ENCODE measurements at regions not wholly inside any gene's neighbourhood (a gene's known extent, or its start where the extent isn't known, plus 50 kb on each side); places are given as distances from the start of the nearest gene placed in this dataset.
"Not testable (repeated sequence)": the region's sequence is repeated elsewhere in the genome, so short reads cannot be mapped to it uniquely, and the experiment has no call there.

GRCh38 chr1:5678759-5679158 lies 313.5 kb downstream of the NPHP4 start:
- no peaks in the 10 kb centered on the region for H3K4me1 Mint-ChIP-seq (ENCODE audit: low read depth)
- H3K36me3 Mint-ChIP-seq (ENCODE audit: low read depth) = no peaks in the 10 kb centered on the region
- no peak for DNase-seq (ENCODE audit: low spot score)
- H3K27ac Mint-ChIP-seq = no peak overlapping the region
- H3K4me3 Mint-ChIP-seq = no peak overlapping the region
- H3K27me3 Mint-ChIP-seq (ENCODE audit: low read depth) = peaks cover 2% of the 10 kb centered on the region
- H3K9me3 Mint-ChIP-seq = peaks cover 12% of the 10 kb centered on the region

DNA sequence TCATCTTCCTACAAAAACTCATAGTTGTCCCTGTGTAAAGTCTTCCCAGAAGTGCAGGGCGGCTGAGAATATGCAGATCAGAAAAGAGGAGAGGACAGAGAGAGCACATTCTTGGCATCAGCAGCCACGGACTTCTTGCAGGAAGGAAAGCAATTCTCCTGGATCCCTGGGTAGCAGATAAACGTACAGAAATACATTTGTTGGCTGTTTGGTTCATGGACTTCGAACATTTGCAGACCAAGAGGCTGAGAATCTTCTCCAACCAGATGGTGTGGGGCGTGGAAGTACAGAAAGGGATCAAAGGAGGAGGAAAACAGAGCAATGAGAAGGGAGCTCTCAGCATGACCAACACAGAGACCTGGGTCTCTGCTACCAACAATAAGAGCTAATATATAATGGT lies 319.9 kb downstream of the NPHP4 start:
- H3K36me3 Mint-ChIP-seq (ENCODE audit: low read depth); H3K4me3 Mint-ChIP-seq; H3K27ac Mint-ChIP-seq; H3K4me1 Mint-ChIP-seq (ENCODE audit: low read depth); H3K27me3 Mint-ChIP-seq (ENCODE audit: low read depth); DNase-seq (ENCODE audit: low spot score): not testable (repeated sequence)
- peaks cover 16% of the 10 kb centered on the region for H3K9me3 Mint-ChIP-seq

GRCh38 chr1:5670590-5671350 lies 321.5 kb downstream of the NPHP4 start:
- H3K4me1 Mint-ChIP-seq (ENCODE audit: low read depth) = no peaks in the 10 kb centered on the region
- DNase-seq (ENCODE audit: low spot score) = no peak
- H3K27ac Mint-ChIP-seq = no peak overlapping the region
- H3K27me3 Mint-ChIP-seq (ENCODE audit: low read depth) = peaks cover 2% of the 10 kb centered on the region
- no peaks in the 10 kb centered on the region for H3K36me3 Mint-ChIP-seq (ENCODE audit: low read depth)
- H3K4me3 Mint-ChIP-seq = no peak overlapping the region
- H3K9me3 Mint-ChIP-seq = peaks cover 14% of the 10 kb centered on the region

DNA sequence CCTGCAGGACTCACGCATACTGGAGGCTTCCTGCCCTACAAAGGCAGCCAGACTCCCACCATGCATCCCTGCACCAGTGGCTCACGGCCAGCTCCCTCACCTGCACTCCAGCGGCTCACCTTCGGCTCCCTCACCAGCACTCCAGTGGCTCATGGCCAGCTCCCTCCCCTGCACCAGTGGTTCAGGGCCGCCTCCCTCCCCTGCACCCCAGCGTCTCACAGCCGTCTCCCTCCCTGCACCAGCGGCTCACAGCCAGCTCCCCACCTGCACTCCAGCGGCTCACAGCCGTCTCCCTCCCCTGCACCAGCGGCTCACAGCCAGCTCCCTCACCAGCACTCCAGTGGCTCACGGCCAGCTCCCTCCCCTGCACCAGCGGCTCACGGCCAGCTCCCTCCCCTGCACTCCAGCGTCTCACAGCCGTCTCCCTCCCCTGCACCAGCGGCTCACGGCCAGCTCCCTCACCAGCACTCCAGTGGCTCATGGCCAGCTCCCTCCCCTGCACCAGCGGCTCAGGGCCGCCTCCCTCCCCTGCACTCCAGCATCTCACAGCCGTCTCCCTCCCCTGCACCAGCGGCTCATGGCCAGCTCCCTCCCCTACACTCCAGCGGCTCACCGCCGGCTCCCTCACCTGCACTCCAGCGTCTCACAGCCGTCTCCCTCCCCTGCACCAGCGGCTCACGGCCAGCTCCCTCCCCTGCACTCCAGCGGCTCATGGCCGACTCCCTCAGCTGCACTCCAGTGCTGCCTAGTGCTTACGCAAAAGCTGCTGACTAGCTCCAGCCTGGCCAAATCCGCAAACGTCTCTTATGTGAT lies 324.5 kb downstream of the NPHP4 start:
- Mint-ChIP-seq H3K27ac (peak overlapping the region; percentile 72), H3K36me3 (ENCODE audit: low read depth) (no peaks in the 10 kb centered on the region), H3K4me1 (ENCODE audit: low read depth) (no peaks in the 10 kb centered on the region), H3K4me3 (peak overlapping the region; percentile 70), H3K9me3 (peaks cover 4% of the 10 kb centered on the region), H3K27me3 (ENCODE audit: low read depth) (peaks cover 2% of the 10 kb centered on the region)
- DNase-seq (ENCODE audit: low spot score) = no peak

- no peak overlapping the region for H3K27ac Mint-ChIP-seq
- no peaks in the 10 kb centered on the region for H3K27me3 Mint-ChIP-seq (ENCODE audit: low read depth)
- no peaks in the 10 kb centered on the region for H3K36me3 Mint-ChIP-seq (ENCODE audit: low read depth)
- H3K4me1 Mint-ChIP-seq (ENCODE audit: low read depth) = no peaks in the 10 kb centered on the region
- H3K4me3 Mint-ChIP-seq = no peak overlapping the region
- H3K9me3 Mint-ChIP-seq = no peaks in the 10 kb centered on the region
- DNase-seq (ENCODE audit: low spot score) = no peak
These were observed 327.0 kb downstream of the NPHP4 start for GRCh38 chr1:5664906-5665875.

- no peaks in the 10 kb centered on the region for H3K36me3 Mint-ChIP-seq (ENCODE audit: low read depth)
- H3K4me1 Mint-ChIP-seq (ENCODE audit: low read depth) = no peaks in the 10 kb centered on the region
- H3K27ac Mint-ChIP-seq = no peak overlapping the region
- DNase-seq (ENCODE audit: low spot score) = no peak
- H3K4me3 Mint-ChIP-seq = no peak overlapping the region
- no peaks in the 10 kb centered on the region for H3K27me3 Mint-ChIP-seq (ENCODE audit: low read depth)
- no peaks in the 10 kb centered on the region for H3K9me3 Mint-ChIP-seq
These were observed 328.0 kb downstream of the NPHP4 start for GRCh38 chr1:5664081-5664768.

DNA sequence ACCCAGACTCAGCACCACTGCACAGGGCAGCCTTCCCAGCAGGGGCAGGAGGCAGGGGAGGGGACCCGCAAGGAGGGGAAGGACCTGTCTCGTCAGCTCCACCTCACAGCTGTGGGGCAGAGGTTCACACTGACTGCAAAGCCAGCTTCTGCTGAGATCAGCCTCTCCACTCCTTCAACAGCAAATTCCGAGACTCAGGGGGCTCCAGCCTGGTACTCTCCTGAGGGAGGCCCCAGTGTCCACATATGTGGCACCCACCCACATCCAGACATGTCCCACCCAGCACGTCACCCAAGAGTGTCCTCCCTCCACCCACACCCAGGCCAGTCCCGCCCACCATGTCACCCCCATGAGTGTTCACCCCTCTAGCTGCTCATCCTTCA lies 329.5 kb downstream of the NPHP4 start:
- Mint-ChIP-seq H3K4me3 (no peak overlapping the region), H3K4me1 (ENCODE audit: low read depth) (no peaks in the 10 kb centered on the region), H3K9me3 (no peaks in the 10 kb centered on the region), H3K27me3 (ENCODE audit: low read depth) (no peaks in the 10 kb centered on the region), H3K27ac (no peak overlapping the region), H3K36me3 (ENCODE audit: low read depth) (no peaks in the 10 kb centered on the region)
- no peak for DNase-seq (ENCODE audit: low spot score)

DNA sequence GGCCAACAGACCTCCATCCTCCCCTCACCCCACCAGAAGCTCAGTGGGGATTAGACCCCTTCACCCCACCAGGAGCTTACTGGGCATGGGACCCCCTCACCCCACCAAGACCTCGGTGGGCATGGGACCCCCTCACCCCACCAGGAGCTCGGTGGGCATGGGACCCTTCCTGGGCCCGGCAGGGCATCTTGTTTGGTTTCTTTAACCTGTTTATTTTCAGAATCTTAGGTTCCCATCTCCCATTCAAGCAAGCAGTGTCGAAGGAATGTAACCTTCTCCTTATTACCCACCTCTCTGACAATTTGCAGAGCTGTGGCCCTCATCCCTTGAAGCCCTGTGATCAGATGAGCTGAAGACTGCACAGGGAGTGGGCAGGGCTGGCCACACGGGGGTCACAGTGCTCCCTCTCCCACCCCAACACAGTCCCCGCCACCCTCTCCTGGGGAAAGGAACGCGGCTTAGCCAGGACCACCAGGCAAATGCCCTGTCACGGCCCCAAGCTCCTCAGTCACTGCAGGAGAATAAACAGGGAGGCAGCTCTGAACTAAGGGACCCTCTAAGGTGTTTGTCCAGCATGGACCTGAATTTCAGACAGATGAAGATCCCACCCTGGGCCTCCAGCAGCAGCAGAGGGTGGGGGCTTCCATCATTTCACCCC lies 330.0 kb downstream of the NPHP4 start:
- Mint-ChIP-seq H3K9me3 (no peaks in the 10 kb centered on the region), H3K36me3 (ENCODE audit: low read depth) (no peaks in the 10 kb centered on the region), H3K27me3 (ENCODE audit: low read depth) (no peaks in the 10 kb centered on the region), H3K4me3 (no peak overlapping the region), H3K4me1 (ENCODE audit: low read depth) (no peaks in the 10 kb centered on the region), H3K27ac (no peak overlapping the region)
- DNase-seq (ENCODE audit: low spot score) = no peak

DNA sequence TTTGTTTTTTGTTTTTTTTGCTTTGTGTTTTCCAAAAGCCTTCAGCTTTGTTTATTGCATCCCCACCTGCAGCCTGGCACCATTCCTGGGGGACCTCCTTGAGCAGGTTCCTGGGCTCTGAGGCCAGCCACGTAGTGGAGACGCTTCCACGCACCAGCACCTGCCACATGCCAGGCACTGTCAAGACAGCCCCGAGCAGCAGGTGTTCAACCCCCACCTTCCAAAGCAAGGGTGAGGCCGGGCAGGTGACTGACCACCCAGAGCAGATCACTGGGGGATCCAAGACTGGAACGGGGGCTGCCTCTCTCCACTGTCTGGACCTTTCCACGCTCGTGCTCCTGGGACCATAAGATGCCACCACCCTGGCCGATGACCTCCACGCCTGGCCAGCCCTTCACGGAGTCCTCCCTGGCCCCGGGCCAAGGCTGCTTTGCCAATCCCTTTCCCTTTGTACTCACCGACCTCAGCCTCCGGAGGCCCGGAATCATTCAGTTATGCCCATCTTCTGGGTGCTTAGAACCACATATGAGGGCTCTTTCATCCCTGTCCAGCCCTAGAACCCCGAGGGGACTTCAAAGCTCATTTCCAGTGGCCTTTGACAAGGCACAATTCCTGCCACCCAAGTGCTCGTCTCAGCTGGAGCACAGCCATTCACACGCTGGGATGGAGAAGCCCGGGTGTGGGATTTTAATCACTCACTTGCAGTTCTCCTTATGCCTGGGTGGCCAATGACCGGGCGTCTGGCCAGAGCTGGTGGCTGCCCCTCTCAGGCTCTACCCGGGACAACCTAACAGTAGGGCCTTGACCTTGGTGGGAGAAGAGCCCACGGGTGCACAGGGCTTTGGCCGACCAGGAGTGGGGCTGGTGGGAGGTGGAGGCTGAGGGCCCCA lies 330.8 kb downstream of the NPHP4 start:
- H3K4me1 Mint-ChIP-seq (ENCODE audit: low read depth) = no peaks in the 10 kb centered on the region
- H3K4me3 Mint-ChIP-seq = no peak overlapping the region
- H3K27ac Mint-ChIP-seq = no peak overlapping the region
- no peaks in the 10 kb centered on the region for H3K36me3 Mint-ChIP-seq (ENCODE audit: low read depth)
- H3K27me3 Mint-ChIP-seq (ENCODE audit: low read depth) = no peaks in the 10 kb centered on the region
- DNase-seq (ENCODE audit: low spot score) = no peak
- no peaks in the 10 kb centered on the region for H3K9me3 Mint-ChIP-seq

DNA sequence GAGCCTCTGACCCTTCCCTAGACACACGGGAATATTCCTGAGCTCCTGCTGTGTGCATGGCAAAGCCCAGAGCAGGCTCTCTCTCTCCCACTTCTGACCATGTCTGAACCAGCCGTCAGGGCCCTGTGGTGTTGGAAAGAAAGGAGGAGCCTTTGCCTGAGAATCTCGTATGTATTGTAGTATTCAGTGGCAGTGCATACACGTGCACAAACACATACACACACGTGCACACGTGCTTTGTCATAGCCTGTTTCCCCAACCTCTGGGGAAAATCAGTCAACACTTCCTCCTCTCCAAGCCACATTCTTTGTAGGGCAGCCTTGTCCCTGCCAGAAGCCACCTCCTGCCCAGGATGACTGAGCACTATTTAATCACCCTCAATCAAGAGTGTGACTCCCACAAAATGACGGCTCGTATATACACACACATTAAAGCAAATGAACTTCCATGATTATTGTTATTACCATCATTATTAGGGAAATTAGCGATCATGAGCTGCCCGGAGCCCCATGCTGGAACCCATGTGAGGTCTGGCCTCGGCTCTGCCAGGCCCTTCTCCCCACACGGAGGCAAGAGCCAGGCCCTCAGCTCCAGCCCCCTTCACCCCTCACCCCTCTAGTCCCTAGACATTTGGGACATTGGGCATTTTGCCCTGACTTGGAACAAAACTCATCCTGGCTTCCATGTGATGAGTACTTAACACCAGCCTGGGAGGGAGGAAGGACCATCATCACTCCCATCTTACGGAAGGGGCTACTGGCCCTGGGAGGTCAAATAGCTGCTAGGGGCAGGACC lies 331.9 kb downstream of the NPHP4 start:
- Mint-ChIP-seq H3K27me3 (ENCODE audit: low read depth) (no peaks in the 10 kb centered on the region), H3K9me3 (no peaks in the 10 kb centered on the region), H3K36me3 (ENCODE audit: low read depth) (no peaks in the 10 kb centered on the region), H3K4me3 (no peak overlapping the region), H3K4me1 (ENCODE audit: low read depth) (no peaks in the 10 kb centered on the region), H3K27ac (no peak overlapping the region)
- DNase-seq (ENCODE audit: low spot score) = no peak

- Mint-ChIP-seq H3K36me3 (ENCODE audit: low read depth) (no peaks in the 10 kb centered on the region), H3K27me3 (ENCODE audit: low read depth) (no peaks in the 10 kb centered on the region), H3K27ac (no peak overlapping the region), H3K9me3 (no peaks in the 10 kb centered on the region), H3K4me1 (ENCODE audit: low read depth) (no peaks in the 10 kb centered on the region), H3K4me3 (no peak overlapping the region)
- no peak for DNase-seq (ENCODE audit: low spot score)
These were observed 332.6 kb downstream of the NPHP4 start for GRCh38 chr1:5659606-5660005.

Measured in T-helper 2 cell treated with Interferon-gamma antibody and Interleukin-4, amounts not matched to agents 5 μg/mL and 100 μg/mL, for 36 hours (primary cell).